ENCODE measurements at regions not wholly inside any gene's neighbourhood (a gene's known extent, or its start where the extent isn't known, plus 50 kb on each side); places are given as distances from the start of the nearest gene placed in this dataset.

- no peak for TF ChIP-seq CTCF (IDR thresholded peaks at IDR 0.05; ENCODE audit: unreplicated experiment)
- Mint-ChIP-seq H3K27me3 (ENCODE audit: low read depth) (no peaks in the 10 kb centered on the region), H3K4me1 (peaks cover 33% of the 10 kb centered on the region), H3K9me3 (no peaks in the 10 kb centered on the region), H3K36me3 (no peaks in the 10 kb centered on the region), H3K27ac (no peak overlapping the region), H3K4me3 (no peak overlapping the region)
- no peak for DNase-seq (ENCODE audit: low spot score in 2 of 2, unreplicated experiment in 2 of 2)
These were observed 393.8 kb downstream of the GADD45G start for GRCh38 chr9:89998633-89999032.

GRCh38 chr9:89999176-89999533 is 394.3 kb downstream of the GADD45G start:
- Mint-ChIP-seq H3K27me3 (ENCODE audit: low read depth) (no peaks in the 10 kb centered on the region), H3K27ac (no peak overlapping the region), H3K9me3 (no peaks in the 10 kb centered on the region), H3K4me1 (peaks cover 33% of the 10 kb centered on the region), H3K4me3 (no peak overlapping the region), H3K36me3 (no peaks in the 10 kb centered on the region)
- no peak for DNase-seq (ENCODE audit: low spot score in 2 of 2, unreplicated experiment in 2 of 2)
- no peak for TF ChIP-seq CTCF (IDR thresholded peaks at IDR 0.05; ENCODE audit: unreplicated experiment)

GRCh38 chr9:89999534-90000370 is 394.9 kb downstream of the GADD45G start:
- no peak for DNase-seq (ENCODE audit: low spot score in 2 of 2, unreplicated experiment in 2 of 2)

GRCh38 chr9:90000925-90001324 is 396.1 kb downstream of the GADD45G start:
- no peak overlapping the region for H3K4me3 Mint-ChIP-seq
- peaks cover 7% of the 10 kb centered on the region for H3K9me3 Mint-ChIP-seq
- no peaks in the 10 kb centered on the region for H3K36me3 Mint-ChIP-seq
- H3K27ac Mint-ChIP-seq, result peak overlapping the region; percentile 3
- TF ChIP-seq CTCF (IDR thresholded peaks at IDR 0.05; ENCODE audit: unreplicated experiment), result no peak
- DNase-seq (ENCODE audit: low spot score in 2 of 2, unreplicated experiment in 2 of 2), result no peak
- peaks cover 31% of the 10 kb centered on the region for H3K4me1 Mint-ChIP-seq
- no peaks in the 10 kb centered on the region for H3K27me3 Mint-ChIP-seq (ENCODE audit: low read depth)

More at GRCh38 chr9:89999534-90000370, 394.9 kb downstream of the GADD45G start:
- Mint-ChIP-seq H3K36me3 (no peaks in the 10 kb centered on the region), H3K27ac (peak overlapping the region; percentile 62), H3K4me3 (no peak overlapping the region), H3K4me1 (peaks cover 33% of the 10 kb centered on the region), H3K9me3 (peaks cover under 1% of the 10 kb centered on the region), H3K27me3 (ENCODE audit: low read depth) (no peaks in the 10 kb centered on the region)
- TF ChIP-seq CTCF (IDR thresholded peaks at IDR 0.05; ENCODE audit: unreplicated experiment), result no peak

GRCh38 chr9:90001747-90002146 is 396.9 kb downstream of the GADD45G start:
- no peaks in the 10 kb centered on the region for H3K36me3 Mint-ChIP-seq
- DNase-seq (ENCODE audit: low spot score in 2 of 2, unreplicated experiment in 2 of 2), result no peak
- TF ChIP-seq CTCF (IDR thresholded peaks at IDR 0.05; ENCODE audit: unreplicated experiment), result no peak
- peaks cover 7% of the 10 kb centered on the region for H3K9me3 Mint-ChIP-seq
- no peaks in the 10 kb centered on the region for H3K27me3 Mint-ChIP-seq (ENCODE audit: low read depth)
- H3K4me1 Mint-ChIP-seq, result peaks cover 31% of the 10 kb centered on the region
- H3K4me3 Mint-ChIP-seq, result no peak overlapping the region
- H3K27ac Mint-ChIP-seq, result no peak overlapping the region

Measured in mesothelial cell of epicardium (in vitro differentiated cells).